B cell (primary cell): ENCODE measurements at regions not wholly inside any gene's neighbourhood (a gene's known extent, or its start where the extent isn't known, plus 50 kb on each side); places are given as distances from the start of the nearest gene placed in this dataset.

Source experiments
- ATAC-seq: fragments of 200-7000 bp; cut with Tn5 transposase; one replicate; pipeline ENCODE4 v1.10.0; 2021; ENCODE audit warnings: low read depth, mild to moderate bottlenecking, moderate number of reproducible peaks, moderate library complexity
- CTCF ChIA-PET: fragments of 350-600 bp; sonication (Branson Sonifier 250); formaldehyde crosslinking; loops from one replicate; lab custom pipeline; 2021; ENCODE audit warnings: antibody characterized with exemption, inconsistent platforms; lab: Charles Lee
- POLR2A ChIA-PET: fragments of 350-600 bp; sonication (Branson Sonifier 250); formaldehyde crosslinking; loops from one replicate; lab custom pipeline; 2021; ENCODE audit warnings: antibody characterized with exemption; lab: Charles Lee
- DNase-seq: peaks from one replicate; pipeline ENCODE4 v3.0.0; 2013
- H2AFZ ChIP-seq: 2 replicates; pipeline ENCODE4 v1.6.1; 2012; ENCODE audit warnings: mild to moderate bottlenecking, low read depth, low read length; ENCODE audit not compliant: insufficient read depth, poor library complexity, severe bottlenecking
- H3K27ac ChIP-seq, 2 donors: 1 replicate in 1 of 2; 2 replicates in 1 of 2; pipeline ENCODE4 v1.5.1; 2012 to 2013; ENCODE audit warnings: low read length in 2 of 2, mild to moderate bottlenecking in 2 of 2, moderate library complexity in 1 of 2
- H3K27me3 ChIP-seq, 4 experiments: fragments of 200-600 bp in 1 of 4; sonication (generic) in 1 of 4; replicated peaks in 1 of 4; 1 replicate in 2 of 4; 2 replicates in 2 of 4; pipeline versions ENCODE4 v1.6.1 to v1.7.0; 2013 to 2016; ENCODE audit warnings: low read length in 3 of 4, mild to moderate bottlenecking in 2 of 4, mixed read lengths in 1 of 4, moderate library complexity in 1 of 4; ENCODE audit not compliant: insufficient read depth in 4 of 4, control insufficient read depth in 3 of 4; ENCODE audit errors: control extremely low read depth in 1 of 4
- H3K36me3 ChIP-seq, 2 experiments: replicated peaks in 1 of 2; 1 replicate in 1 of 2; 2 replicates in 1 of 2; pipeline versions ENCODE4 v1.6.1 to v1.7.1; 2013; ENCODE audit warnings: low read length in 1 of 2; ENCODE audit not compliant: insufficient read depth in 2 of 2, control insufficient read depth in 1 of 2; ENCODE audit errors: control extremely low read depth in 1 of 2, extremely low read depth in 1 of 2
- H3K4me1 ChIP-seq, 2 donors: fragments of 200-600 bp in 1 of 2; sonication (generic) in 1 of 2; 1 replicate in 1 of 2; 2 replicates in 1 of 2; pipeline versions ENCODE4 v1.5.1 to v1.6.1; 2013 to 2017; ENCODE audit warnings: low read length in 2 of 2; ENCODE audit not compliant: control insufficient read depth in 2 of 2, insufficient read depth in 2 of 2
- H3K4me2 ChIP-seq: replicated peaks from 2 replicates; pipeline ENCODE3; 2012; ENCODE audit warnings: mild to moderate bottlenecking, low read depth, low read length; ENCODE audit not compliant: poor library complexity, severe bottlenecking
- H3K4me3 ChIP-seq, 5 experiments: fragments of 200-600 bp in 1 of 5; sonication (generic) in 1 of 5; 1 replicate in 3 of 5; 2 replicates in 2 of 5; pipeline versions ENCODE4 v1.5.1 to v1.7.0; 2011 to 2016; ENCODE audit warnings: low read length in 4 of 5, mild to moderate bottlenecking in 4 of 5, low read depth in 2 of 5, control low read depth in 1 of 5, moderate library complexity in 1 of 5; ENCODE audit not compliant: insufficient read depth in 1 of 5; ENCODE audit errors: control extremely low read depth in 1 of 5, extremely low read depth in 1 of 5
- H3K79me2 ChIP-seq: fragments of 200-600 bp; sonication (generic); one replicate; pipeline ENCODE4 v1.6.0; 2016; ENCODE audit warnings: low read length; ENCODE audit not compliant: control insufficient read depth, insufficient read depth
- H3K9ac ChIP-seq: fragments of 200-600 bp; sonication (generic); 2 replicates; pipeline ENCODE4 v1.6.1; 2017; ENCODE audit warnings: mild to moderate bottlenecking, low read length, moderate library complexity
- H3K9me3 ChIP-seq, 3 donors: one replicate each; pipeline versions ENCODE4 v1.6.1 to v1.7.1; 2013; ENCODE audit warnings: low read length in 2 of 3; ENCODE audit not compliant: control insufficient read depth in 2 of 3, insufficient read depth in 1 of 3; ENCODE audit errors: control extremely low read depth in 1 of 3
- H4K20me1 ChIP-seq: 2 replicates; pipeline ENCODE4 v1.6.0; 2012; ENCODE audit warnings: mild to moderate bottlenecking, low read length; ENCODE audit not compliant: insufficient read depth, control insufficient read depth, poor library complexity, severe bottlenecking
- H3K27ac Mint-ChIP-seq: one replicate; pipeline ENCODE4 v1.8.0; 2021; ENCODE audit warnings: mixed read lengths
- H3K27me3 Mint-ChIP-seq: one replicate; pipeline ENCODE4 v1.8.0; 2021; ENCODE audit warnings: mixed read lengths
- H3K4me1 Mint-ChIP-seq: one replicate; pipeline ENCODE4 v1.8.0; 2021; ENCODE audit warnings: mixed read lengths
- H3K4me3 Mint-ChIP-seq: one replicate; pipeline ENCODE4 v1.8.0; 2021; ENCODE audit warnings: mixed read lengths
- H3K9me3 Mint-ChIP-seq: one replicate; pipeline ENCODE4 v1.8.0; 2022; ENCODE audit warnings: mixed read lengths; ENCODE audit not compliant: insufficient read depth
- CTCF ChIP-seq: fragments of 200-600 bp; IDR thresholded peaks from one replicate; pipeline ENCODE4 v1.8.0; 2022; ENCODE audit warnings: antibody characterized with exemption, mild to moderate bottlenecking
- EZH2 ChIP-seq: IDR thresholded peaks from 2 replicates; pipeline ENCODE4 v1.6.1; 2012; ENCODE audit warnings: borderline replicate concordance, low read depth, mild to moderate bottlenecking, moderate library complexity, low read length; ENCODE audit not compliant: insufficient read depth, poor library complexity, severe bottlenecking
- WGBS: methylation state at CpG from one replicate; pipeline ENCODE4 v1.1.5; 2013; ENCODE audit warnings: missing lambda C conversion rate; ENCODE audit not compliant: insufficient coverage; 5-methylcytosine and 5-hydroxymethylcytosine counted together
- intact Hi-C: fragments of 100-400 bp; cut with micrococcal nuclease; formaldehyde crosslinking; loops from one replicate; pipeline ENCODE4 v1.10.0; 2022

- H3K27me3 ChIP-seq: no peaks in the 10 kb centered on the region
- intact Hi-C loops: no loop called here
- H3K9ac ChIP-seq: no peak overlapping the region
- no peak overlapping the region for H3K4me3 ChIP-seq
- ATAC-seq (no peak), DNase-seq (no peak)
- no CpG with 5 or more reads among the region's 1 CpG for WGBS
- no peaks in the 10 kb centered on the region for H3K4me1 ChIP-seq
- Mint-ChIP-seq H3K27ac (no peak overlapping the region), H3K4me3 (no peak overlapping the region), H3K4me1 (no peaks in the 10 kb centered on the region), H3K9me3 (no peaks in the 10 kb centered on the region), H3K27me3 (no peaks in the 10 kb centered on the region)
- TF ChIP-seq CTCF (no peak), EZH2 (no peak)
- CTCF ChIA-PET: no interaction called here
- no peak overlapping the region for H3K27ac ChIP-seq
- H2AFZ ChIP-seq: no peak overlapping the region
- H3K4me2 ChIP-seq: no peak overlapping the region
- no peaks in the 10 kb centered on the region for H3K36me3 ChIP-seq
- H3K9me3 ChIP-seq: no peaks in the 10 kb centered on the region
- POLR2A ChIA-PET: no interaction called here
- H3K79me2 ChIP-seq: no peaks in the 10 kb centered on the region
- H4K20me1 ChIP-seq: no peaks in the 10 kb centered on the region
Observed at GRCh38 chr11:24240496-24241175, 256.2 kb upstream of the LUZP2 start.

- Histone ChIP-seq H3K4me3 (no peak overlapping the region), H3K9me3 (no peaks in the 10 kb centered on the region), H3K27ac (no peak overlapping the region), H3K4me1 (no peaks in the 10 kb centered on the region), H3K9ac (no peak overlapping the region), H4K20me1 (no peaks in the 10 kb centered on the region), H3K36me3 (no peaks in the 10 kb centered on the region), H3K27me3 (no peaks in the 10 kb centered on the region), H2AFZ (no peak overlapping the region), H3K79me2 (no peaks in the 10 kb centered on the region), H3K4me2 (no peak overlapping the region)
- no peak for TF ChIP-seq CTCF
- TF ChIP-seq EZH2: no peak
- Mint-ChIP-seq H3K27ac (no peak overlapping the region), H3K4me3 (no peak overlapping the region), H3K4me1 (no peaks in the 10 kb centered on the region), H3K27me3 (no peaks in the 10 kb centered on the region), H3K9me3 (no peaks in the 10 kb centered on the region)
- no CpG with 5 or more reads among the region's 1 CpG for WGBS
- ATAC-seq: no peak
- DNase-seq: no peak
- POLR2A ChIA-PET: no interaction called here
- intact Hi-C loops: no loop called here
- CTCF ChIA-PET: no interaction called here
Observed at GRCh38 chr11:24246715-24247114, 250.1 kb upstream of the LUZP2 start.
